Femur (tissue), 1 donor: ENCODE measurements at regions not wholly inside any gene's neighbourhood (a gene's known extent, or its start where the extent isn't known, plus 50 kb on each side); places are given as distances from the start of the nearest gene placed in this dataset.

Experiments used
- DNase-seq: peaks from one replicate; pipeline ENCODE4 v3.0.0-alpha.2; 2017

DNA sequence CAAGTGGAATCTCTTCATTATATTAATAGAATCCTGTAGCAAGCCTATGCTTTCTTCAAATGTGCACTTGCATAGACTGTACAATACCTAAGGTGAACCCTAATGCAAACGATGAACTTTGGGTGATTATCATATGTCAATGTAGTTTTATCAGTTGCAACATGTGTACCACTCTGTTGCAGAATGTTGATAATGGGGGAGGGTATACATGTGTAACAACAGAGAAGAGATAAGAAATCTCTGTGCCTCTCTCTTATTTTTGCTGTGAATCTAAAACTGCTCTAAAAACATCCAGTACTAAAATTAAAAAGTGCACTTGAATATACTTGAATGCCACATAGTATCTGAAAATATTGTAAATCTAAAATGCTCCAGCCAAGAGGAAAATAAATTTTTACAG lies 820.8 kb upstream of the MIR17HG start:
- DNase-seq, result no peak

DNA sequence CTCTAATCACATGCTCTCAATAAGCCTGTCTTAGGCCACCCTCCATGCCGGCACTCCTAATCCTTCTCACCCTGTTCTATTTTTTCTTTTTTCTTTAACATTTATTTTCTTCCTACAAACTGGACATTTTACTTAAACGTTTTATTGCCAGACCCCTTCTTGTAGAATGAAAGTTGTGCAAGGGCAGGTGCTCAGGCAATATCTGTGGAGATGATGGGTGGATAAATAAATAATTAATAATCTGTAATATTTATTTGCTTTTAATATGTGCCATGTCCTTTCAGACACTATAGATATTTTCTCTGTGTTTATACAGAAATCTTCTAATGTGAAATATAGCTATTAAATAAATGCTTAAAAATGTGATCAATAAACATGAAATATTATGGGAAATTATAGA lies 815.7 kb upstream of the MIR17HG start:
- DNase-seq, result no peak

GRCh38 chr13:90532861-90533492 lies 814.5 kb upstream of the MIR17HG start:
- no peak for DNase-seq

GRCh38 chr13:90533866-90534265 lies 813.6 kb upstream of the MIR17HG start:
- no peak for DNase-seq

- DNase-seq, result no peak
Measured at GRCh38 chr13:90534617-90535370, 812.7 kb upstream of the MIR17HG start.

DNA sequence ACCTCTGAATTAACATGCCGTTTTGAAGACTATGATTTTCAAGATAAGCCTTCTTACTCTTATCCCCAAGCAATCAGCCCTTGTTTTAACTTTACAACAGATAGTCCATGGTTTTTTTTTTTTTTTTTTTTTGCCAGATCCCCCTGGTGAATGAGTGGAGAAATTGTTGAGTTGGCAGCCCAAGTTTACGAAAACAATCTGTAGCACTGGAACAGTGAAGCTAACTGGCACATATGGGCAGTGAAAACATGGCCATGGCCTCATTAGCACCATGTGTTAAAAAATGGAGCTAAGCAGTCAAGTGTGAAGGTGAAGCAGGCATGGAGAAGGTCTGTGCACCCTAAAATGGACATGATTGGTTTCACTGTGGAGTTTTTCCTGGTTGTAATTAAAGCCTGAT lies 812.1 kb upstream of the MIR17HG start:
- DNase-seq, result no peak

- no peak for DNase-seq
Measured at GRCh38 chr13:90538063-90538462, 809.4 kb upstream of the MIR17HG start.

GRCh38 chr13:90541346-90541745 lies 806.1 kb upstream of the MIR17HG start:
- no peak for DNase-seq

DNA sequence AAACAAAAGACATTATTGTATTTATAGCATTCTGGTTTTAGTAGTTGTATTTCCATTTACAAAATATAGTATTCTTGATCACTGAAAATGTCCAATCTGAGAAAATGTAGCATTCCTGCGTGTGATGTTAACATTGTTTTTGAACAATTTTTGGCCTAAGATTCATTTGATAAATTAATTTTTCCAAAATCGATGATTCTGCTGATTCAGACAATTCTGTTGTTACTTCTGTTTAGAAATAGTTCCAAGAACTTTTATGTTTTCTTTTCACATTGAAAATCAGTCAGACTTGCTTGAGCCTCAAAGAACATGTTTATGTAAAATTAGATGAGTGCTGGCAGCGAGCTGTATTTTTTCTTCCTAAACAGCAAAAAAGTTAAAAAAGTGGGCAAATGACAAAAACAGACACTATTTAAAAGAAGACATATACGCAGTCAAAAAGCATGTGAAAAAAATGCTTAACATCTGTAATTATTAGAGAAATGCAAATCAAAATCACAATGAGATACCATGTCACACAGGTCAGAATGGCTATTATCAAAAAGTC lies 804.5 kb upstream of the MIR17HG start:
- no peak for DNase-seq

- no peak for DNase-seq
Measured at GRCh38 chr13:90545070-90545840, 802.2 kb upstream of the MIR17HG start.

DNA sequence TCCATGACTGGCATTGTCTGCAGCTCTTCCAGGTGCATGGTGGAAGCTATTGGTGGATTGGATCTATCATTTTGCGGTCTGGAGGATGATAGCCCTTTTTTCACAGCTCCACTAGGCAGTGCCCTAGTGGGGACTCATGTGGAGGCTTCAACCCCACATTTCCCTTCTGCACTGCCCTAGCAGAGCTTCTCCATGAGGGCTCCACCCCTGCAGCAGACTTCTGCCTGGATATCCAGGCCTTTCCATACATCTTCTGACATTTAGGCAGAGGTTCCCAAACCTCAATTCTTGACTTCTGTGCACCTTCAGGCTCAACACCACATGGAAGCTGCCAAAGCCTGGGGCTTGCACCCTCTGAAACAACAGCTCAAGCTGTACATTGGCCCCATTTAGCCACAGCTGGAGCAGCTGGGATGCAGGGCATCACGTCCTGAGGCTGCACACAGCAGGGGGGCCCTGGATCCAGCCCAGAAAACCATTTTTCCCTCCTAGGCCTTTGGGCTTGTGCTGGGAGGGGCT lies 800.2 kb upstream of the MIR17HG start:
- DNase-seq, result no peak

DNA sequence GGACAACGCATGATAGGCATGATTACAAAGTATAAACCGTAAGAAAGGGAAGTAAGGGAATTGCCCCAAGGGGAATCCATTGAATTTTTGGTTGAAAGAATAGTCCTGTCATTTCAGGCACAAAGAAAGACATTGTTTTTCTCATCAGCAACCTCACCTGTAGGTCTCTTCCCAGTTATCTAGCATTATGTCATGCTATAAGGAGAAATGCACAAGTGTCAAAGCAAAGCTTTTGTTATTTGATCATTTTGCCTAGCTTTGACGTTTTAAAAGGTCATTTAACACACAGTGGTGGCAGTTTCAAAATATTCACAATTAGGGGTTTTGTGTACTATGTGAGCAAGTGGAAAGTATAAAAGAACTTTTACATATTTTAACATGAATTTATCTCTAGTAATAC lies 796.2 kb upstream of the MIR17HG start:
- DNase-seq, result no peak

DNA sequence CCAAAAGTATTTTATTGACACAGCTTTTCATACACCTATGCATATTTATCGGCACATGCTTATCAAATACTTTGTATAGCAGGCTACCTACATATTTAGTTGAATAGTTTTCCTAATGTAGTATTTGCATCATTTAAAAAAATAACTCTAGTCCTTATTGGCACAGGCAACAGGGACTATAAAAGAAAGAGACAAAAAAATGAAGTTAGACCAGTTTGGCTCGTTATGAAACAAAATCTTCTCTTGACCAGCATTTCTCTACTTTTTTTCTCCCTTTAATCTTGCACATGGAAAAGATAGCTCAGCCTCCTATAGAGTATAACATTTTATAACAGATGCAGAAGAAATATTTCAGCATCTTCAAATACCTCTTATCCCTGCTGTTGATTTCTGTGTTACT lies 794.8 kb upstream of the MIR17HG start:
- DNase-seq, result no peak

GRCh38 chr13:90553159-90553558 lies 794.3 kb upstream of the MIR17HG start:
- no peak for DNase-seq

DNA sequence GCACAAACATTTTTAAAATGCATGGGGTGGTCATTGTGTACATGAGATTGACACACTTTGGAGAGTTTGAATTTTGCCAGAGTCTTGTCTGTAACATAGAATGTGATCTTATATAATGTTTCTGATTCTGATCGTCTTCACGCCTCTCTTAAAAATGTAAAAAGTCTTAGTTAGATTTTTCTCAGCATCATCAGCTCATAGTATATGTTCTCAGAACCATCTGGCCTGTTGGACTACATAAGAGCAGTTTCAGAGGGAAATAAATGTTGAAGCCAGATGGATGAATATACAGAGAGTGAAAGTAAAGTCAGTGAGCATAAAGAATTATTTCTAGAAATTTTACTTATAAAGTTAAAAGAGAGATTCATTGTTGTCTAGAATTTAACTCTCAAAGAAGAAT lies 789.9 kb upstream of the MIR17HG start:
- no peak for DNase-seq

GRCh38 chr13:90562443-90562842 lies 785.0 kb upstream of the MIR17HG start:
- DNase-seq, result no peak

DNA sequence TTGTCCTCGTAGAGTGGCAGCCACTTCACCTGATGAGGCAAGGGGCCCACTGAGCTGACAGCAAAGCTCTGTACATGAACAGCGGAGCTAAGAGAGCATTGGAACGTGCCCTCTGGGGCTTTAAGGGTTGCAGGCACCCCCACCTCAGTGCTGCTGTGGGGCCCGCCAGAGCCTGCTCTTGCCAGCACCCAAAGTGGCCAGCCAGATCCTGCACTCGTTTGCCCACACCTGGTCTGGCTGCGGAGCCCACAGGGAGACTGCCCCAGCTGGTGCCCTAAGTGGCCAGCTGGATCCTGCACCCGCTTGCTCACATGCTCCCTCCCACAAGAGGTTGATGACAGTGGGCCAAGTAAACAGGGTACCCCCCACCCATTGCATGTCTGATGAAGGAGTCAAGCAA lies 783.4 kb upstream of the MIR17HG start:
- DNase-seq, result no peak

DNA sequence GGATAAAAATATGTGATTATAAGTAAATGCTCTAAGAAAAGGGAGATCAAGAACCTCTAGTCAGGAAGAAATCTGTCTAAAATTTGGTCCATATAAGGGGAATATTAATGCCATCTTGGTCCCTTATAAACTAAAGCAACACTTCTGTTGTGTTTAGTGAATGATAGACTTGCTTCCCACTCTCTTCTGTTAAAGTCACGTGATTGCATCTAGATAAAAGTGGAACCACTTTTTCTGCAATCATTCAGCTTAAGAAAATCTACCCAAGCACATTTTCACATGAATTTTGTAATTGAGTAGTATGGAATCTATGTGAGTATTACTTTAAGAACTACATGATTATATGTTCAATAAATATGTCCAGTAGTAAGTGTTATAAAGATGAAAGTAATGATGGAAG lies 782.9 kb upstream of the MIR17HG start:
- DNase-seq, result no peak

DNA sequence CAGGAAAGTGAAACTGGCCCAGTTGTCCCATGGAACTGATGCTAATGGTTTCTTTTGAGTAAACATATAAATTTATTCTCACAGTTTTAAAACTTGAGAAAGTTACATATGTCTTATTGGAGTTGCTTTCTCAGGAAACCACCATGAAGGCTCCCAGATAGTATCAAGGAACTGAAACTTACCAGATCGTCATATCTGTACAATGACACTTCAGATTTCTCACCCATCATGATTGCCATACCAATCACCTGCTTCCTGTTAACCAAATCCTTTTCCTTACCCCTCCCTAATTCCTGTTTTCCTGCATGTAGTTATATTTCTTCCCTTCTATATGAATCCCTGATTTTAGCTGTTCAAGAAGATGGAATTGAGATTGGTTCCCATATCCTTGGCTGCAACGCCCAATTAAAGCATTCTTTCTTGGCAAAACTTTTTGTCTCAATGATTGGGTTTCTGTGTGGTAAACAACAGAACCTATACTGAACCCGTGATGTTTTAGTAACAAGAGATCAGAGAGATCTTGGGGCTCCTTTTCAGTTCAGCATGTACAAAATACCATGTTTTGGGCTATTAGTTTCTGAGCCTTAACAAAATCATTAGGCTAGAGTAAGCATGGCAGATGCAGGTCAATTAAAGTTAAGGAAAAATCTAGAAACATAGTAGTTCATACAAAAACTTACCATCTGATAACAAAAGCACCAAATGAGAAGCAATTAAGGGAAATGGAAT lies 781.3 kb upstream of the MIR17HG start:
- no peak for DNase-seq

DNA sequence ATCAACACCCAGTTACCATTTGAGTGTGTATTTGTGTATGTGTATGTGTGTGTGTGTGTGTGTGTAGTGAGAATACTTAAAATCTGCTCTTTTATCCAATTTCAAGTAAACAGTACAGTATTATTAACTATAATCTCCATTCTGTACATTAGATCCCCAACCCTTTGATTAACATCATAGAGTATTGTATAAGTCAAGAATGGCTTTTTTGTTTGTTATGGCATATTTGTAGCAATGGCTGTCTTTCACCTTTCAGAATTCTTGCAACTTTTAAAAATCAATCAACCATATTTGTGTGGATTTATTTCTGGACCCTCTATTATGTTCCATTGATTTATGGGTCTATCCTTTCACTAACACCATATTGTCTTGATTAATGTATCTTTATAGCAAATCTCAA lies 779.3 kb upstream of the MIR17HG start:
- DNase-seq, result no peak

DNA sequence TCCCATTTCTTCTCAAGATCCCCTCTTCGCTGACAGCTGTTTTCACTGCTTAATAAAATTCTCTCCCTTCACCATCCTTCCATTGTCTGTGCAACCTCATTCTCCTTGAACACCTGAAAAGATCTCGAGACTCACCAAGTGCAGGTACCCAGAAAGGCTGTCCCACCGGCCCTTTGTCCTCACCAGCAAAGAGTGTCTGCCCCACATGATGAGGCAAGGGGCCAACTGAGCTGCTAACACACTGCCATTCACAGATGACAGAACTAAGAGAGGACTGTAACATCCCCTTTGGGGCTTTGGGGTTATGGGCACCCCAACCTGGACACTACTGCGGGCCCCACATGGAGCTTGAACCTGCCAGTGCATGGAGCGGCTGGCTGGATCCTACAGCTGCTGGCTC lies 771.4 kb upstream of the MIR17HG start:
- DNase-seq, result no peak

DNA sequence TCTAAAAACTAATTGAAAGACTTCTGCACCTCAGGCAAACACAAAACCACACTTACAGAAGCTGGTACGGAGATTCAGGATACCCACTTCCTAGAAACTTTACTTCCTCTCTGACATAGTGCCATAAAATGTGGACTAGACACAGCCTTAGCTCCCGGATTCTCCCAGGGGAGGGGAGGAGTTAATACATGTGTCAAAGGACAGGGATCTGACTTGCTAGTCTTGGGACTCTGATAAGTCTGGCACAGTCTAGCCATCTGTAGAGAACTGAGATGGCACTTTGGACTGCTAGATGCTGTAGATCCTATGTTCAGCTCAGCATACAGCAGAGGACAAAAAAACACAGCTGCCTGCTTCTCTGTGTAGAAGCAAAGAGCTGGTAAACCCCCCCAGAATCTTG lies 769.8 kb upstream of the MIR17HG start:
- DNase-seq, result no peak

GRCh38 chr13:90585392-90585791 lies 762.1 kb upstream of the MIR17HG start:
- no peak for DNase-seq
